ENCODE measurements at regions not wholly inside any gene's neighbourhood (a gene's known extent, or its start where the extent isn't known, plus 50 kb on each side); places are given as distances from the start of the nearest gene placed in this dataset.

DNA sequence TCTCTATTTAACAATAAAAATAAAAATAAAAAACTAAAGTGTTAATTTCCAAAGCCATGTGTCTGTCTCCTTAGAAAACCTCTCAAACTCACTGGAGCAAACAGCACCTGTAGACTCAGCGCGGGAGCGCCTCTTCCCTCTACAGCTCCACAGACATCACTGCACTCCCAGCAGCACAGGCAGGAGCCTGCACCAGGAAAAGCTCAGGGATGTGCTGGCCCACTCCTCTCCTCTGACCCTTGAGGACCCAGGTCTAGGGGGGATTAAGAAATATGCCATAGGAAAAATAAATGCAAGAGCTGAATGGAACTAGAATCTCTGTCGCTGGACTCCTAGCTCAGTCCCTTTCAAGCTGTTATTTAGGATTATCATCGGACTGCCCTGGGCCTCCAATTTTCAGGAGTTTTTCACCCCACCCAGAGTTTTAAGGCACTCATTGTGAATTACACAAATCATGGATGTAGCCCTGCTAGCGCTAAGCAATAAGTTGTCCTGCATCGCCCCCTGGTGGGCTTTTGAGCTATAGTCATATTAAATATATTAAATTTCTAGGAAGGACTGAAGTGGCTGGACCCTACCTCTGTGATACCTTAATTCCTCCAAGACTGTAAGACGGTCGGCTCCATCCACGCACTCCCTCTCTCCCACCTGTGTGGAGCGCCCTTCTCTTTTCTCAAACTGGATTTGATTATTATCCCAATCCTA, 333.9 kb downstream of the UQCRFS1 start:
- TF ChIP-seq, protein P1, sequence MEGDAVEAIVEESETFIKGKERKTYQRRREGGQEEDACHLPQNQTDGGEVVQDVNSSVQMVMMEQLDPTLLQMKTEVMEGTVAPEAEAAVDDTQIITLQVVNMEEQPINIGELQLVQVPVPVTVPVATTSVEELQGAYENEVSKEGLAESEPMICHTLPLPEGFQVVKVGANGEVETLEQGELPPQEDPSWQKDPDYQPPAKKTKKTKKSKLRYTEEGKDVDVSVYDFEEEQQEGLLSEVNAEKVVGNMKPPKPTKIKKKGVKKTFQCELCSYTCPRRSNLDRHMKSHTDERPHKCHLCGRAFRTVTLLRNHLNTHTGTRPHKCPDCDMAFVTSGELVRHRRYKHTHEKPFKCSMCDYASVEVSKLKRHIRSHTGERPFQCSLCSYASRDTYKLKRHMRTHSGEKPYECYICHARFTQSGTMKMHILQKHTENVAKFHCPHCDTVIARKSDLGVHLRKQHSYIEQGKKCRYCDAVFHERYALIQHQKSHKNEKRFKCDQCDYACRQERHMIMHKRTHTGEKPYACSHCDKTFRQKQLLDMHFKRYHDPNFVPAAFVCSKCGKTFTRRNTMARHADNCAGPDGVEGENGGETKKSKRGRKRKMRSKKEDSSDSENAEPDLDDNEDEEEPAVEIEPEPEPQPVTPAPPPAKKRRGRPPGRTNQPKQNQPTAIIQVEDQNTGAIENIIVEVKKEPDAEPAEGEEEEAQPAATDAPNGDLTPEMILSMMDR (IDR thresholded peaks at IDR 0.05): peak; percentile 59
- Histone ChIP-seq H3K27ac (no peak overlapping the region), H3K4me3 (no peak overlapping the region)
- no peak for DNase-seq (ENCODE audit: low spot score)

DNA sequence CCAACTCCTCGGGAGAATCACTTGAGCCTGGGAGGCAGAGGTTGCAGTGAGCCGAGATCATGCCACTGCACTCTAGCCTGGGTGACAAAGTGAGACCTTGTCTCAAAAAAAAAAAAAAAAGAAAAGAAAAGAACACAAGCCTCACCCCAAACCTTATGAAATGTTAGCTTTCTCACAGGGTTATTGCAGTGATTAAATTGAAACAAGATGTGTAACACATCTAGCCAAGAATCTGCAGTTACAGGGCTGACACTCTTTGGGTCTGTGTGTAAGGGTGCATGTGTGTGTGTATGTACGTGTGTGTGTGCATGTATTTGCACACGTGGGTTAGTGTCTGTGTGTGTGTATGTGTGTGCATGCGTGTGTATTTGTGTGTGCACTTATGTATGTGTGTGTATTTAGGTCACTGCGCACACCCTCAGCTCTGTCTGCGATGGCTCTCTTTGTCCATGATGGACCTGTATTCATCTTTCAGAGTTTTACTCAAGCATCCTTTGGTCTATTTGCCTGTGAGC, 336.3 kb downstream of the UQCRFS1 start:
- TF ChIP-seq, protein P1 (IDR thresholded peaks at IDR 0.05): no peak
- Histone ChIP-seq H3K27ac (no peak overlapping the region), H3K4me3 (no peak overlapping the region)
- no peak for DNase-seq (ENCODE audit: low spot score)

DNA sequence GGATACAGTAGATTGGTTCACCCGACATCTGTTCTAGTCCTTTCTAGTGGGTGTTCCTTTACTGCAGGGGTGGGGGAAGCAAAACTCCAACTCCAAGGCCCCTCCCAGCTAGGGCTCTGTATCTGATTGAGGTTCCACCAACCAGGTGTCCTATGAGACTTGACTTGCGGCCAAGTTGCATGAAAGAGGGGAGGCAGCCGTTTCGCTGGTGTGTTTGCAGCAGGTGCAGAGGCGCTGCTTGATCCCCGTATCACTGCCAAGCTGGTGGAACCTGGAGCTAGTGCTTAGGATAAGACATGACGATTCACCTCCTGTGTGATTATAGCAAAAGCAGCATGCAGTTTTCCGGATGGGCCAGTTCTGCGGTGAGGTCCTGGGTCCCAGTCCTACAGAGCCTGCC, 338.2 kb downstream of the UQCRFS1 start:
- no peak for DNase-seq (ENCODE audit: low spot score)
- TF ChIP-seq, protein P1 (IDR thresholded peaks at IDR 0.05): no peak
- Histone ChIP-seq H3K27ac (no peak overlapping the region), H3K4me3 (no peak overlapping the region)

DNA sequence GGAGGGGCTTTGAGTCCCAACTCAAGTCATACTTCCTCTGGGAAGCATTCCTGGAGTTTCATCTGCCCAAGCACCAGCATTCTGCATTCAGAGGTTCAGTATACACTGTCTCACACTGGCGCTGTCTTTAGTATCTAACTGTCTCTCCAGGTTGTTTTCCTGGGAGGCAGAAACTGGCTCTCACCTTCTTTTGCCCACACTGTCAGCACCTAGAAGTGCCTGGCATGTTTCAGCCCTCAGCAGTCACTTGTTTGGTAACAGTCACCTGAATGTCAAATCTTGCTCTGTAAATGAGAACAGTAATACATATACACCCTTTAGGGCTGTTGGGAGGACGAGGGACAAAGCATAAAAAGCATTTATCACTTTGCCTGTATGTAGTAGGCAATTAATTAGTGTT, 339.6 kb downstream of the UQCRFS1 start:
- no peak overlapping the region for H3K27ac ChIP-seq
- no peak overlapping the region for H3K4me3 ChIP-seq
- TF ChIP-seq, protein P1 (IDR thresholded peaks at IDR 0.05): no peak
- no peak for DNase-seq (ENCODE audit: low spot score)

DNA sequence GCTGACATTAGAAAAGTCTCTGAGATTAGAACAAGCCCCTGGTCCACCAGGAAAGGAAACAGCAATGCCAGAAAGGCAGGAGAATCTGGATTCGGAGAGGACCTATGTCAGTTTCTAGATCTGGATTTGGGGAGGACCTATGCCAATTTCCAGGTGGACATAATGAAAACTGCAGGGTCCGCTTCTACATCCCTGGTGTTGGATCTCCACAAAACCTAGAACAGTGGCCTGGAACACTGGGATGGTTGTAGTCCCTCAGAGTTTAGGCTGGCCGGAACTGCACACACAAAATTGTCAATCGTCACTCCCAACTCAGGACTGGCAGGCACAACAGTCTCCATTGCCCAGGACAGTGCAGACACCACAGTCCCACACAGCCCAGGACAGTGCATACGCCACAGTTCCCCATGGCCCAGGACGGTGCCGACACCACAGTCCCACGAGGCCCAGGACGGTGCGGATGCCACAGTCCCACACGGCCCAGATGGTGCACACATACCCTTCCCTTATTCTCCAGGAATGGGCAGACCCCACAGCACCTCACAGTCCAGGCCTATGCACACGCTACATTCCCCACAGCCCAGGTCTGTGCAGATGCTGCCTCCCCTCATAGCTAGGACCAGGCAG, 341.7 kb downstream of the UQCRFS1 start:
- DNase-seq (ENCODE audit: low spot score): no peak
- no peak overlapping the region for H3K4me3 ChIP-seq
- TF ChIP-seq, protein P1 (IDR thresholded peaks at IDR 0.05): no peak
- H3K27ac ChIP-seq: no peak overlapping the region

DNA sequence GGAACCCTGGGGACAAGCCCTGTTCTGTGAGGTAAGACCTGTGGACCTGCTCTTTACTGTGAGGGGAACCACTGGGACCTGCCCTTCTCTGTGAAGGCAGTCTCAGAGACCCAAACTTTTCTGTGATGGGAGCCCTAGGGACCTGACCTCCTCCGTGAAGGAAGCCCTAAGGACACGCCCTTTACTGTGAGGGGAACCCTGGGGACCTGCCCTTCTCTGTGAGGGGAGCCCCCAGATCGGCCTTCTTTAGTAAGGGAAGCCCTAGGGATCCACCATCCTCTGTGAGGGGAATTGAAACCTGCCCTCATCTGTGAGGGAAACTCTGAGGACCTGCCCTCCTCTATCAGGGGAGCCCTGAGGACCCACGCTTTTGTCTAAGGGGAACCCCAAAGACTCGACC, 343.5 kb downstream of the UQCRFS1 start:
- no peak overlapping the region for H3K27ac ChIP-seq
- DNase-seq (ENCODE audit: low spot score): no peak
- no peak overlapping the region for H3K4me3 ChIP-seq
- TF ChIP-seq, protein P1 (IDR thresholded peaks at IDR 0.05): no peak

DNA sequence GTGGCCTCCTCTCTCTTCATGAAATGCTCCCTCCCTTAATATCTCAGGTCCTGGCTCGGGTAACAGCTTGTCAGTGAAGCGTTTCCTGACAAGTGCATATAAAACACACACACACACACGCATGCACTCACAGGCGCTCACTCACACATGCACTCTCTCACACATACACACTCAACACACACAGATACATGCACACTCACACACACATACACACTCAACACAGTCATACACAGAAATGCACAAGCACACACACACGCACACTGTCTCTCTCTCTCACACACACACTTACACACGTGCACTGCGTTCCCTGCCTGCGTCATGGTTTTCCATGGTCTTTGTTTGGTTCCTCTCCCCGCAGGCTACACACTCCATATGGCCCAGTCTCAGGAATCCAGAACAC, 344.1 kb downstream of the UQCRFS1 start:
- no peak for DNase-seq (ENCODE audit: low spot score)
- Histone ChIP-seq H3K4me3 (no peak overlapping the region), H3K27ac (no peak overlapping the region)
- TF ChIP-seq, protein P1 (IDR thresholded peaks at IDR 0.05): no peak

Measured in coronary artery (tissue), 2 donors.